Head of caudate nucleus (tissue), 42 donors: ENCODE measurements at regions not wholly inside any gene's neighbourhood (a gene's known extent, or its start where the extent isn't known, plus 50 kb on each side); places are given as distances from the start of the nearest gene placed in this dataset.

Source experiments
- DNase-seq, 42 donors: peaks; one replicate each; pipeline versions ENCODE4 v3.0.0 to v3.0.0-alpha.2; 2020 to 2021; ENCODE audit warnings: mixed read lengths in 7 of 42
- intact Hi-C: fragments of 100-400 bp; cut with DNase I; formaldehyde crosslinking; loops from one replicate; pipeline ENCODE4 v1.15.0; 2022

GRCh38 chr4:110754716-110755115 is 131.8 kb upstream of the PITX2 start:
- intact Hi-C loops: no loop called here
- DNase-seq: no peak

- no peak for DNase-seq
- intact Hi-C loops: no loop called here
Observed at GRCh38 chr4:110769578-110769977, 146.7 kb upstream of the PITX2 start.

GRCh38 chr4:110770353-110770752 is 147.5 kb upstream of the PITX2 start:
- intact Hi-C loops: no loop called here
- DNase-seq: no peak

- intact Hi-C loops: no loop called here
- no peak for DNase-seq
Observed at GRCh38 chr4:110778521-110778920, 155.6 kb upstream of the PITX2 start.

- intact Hi-C loops: no loop called here
Observed at GRCh38 chr4:110780538-110780937, 157.7 kb upstream of the PITX2 start.

GRCh38 chr4:110781944-110782343 is 159.1 kb upstream of the PITX2 start:
- intact Hi-C loops: no loop called here
- no peak for DNase-seq

More at GRCh38 chr4:110780538-110780937, 157.7 kb upstream of the PITX2 start:
- DNase-seq: no peak

- intact Hi-C loops: no loop called here
Observed at GRCh38 chr4:110787109-110787508, 164.2 kb upstream of the PITX2 start.

GRCh38 chr4:110787707-110788106 is 164.8 kb upstream of the PITX2 start:
- intact Hi-C loops: no loop called here
- DNase-seq: no peak

More at GRCh38 chr4:110787109-110787508, 164.2 kb upstream of the PITX2 start:
- DNase-seq: no peak

GRCh38 chr4:110788302-110788701 is 165.4 kb upstream of the PITX2 start:
- intact Hi-C loops: no loop called here

GRCh38 chr4:110792036-110792435 is 169.2 kb upstream of the PITX2 start:
- DNase-seq: no peak
- intact Hi-C loops: no loop called here

More at GRCh38 chr4:110788302-110788701, 165.4 kb upstream of the PITX2 start:
- DNase-seq: no peak

GRCh38 chr4:110793381-110793801 is 170.5 kb upstream of the PITX2 start:
- DNase-seq: no peak
- intact Hi-C loops: no loop called here

GRCh38 chr4:110793890-110794554 is 171.1 kb upstream of the PITX2 start:
- intact Hi-C loops: no loop called here
- DNase-seq: no peak

GRCh38 chr4:110795971-110796370 is 173.1 kb upstream of the PITX2 start:
- intact Hi-C loops: no loop called here
- DNase-seq: no peak

GRCh38 chr4:110797486-110797885 is 174.6 kb upstream of the PITX2 start:
- intact Hi-C loops: no loop called here
- DNase-seq: no peak

GRCh38 chr4:110798687-110799086 is 175.8 kb upstream of the PITX2 start:
- no peak for DNase-seq
- intact Hi-C loops: no loop called here

- intact Hi-C loops: no loop called here
- DNase-seq: no peak
Observed at GRCh38 chr4:110799211-110799610, 176.3 kb upstream of the PITX2 start.

GRCh38 chr4:110801591-110801990 is 178.7 kb upstream of the PITX2 start:
- intact Hi-C loops: no loop called here
- DNase-seq: no peak

GRCh38 chr4:110808351-110808878 is 185.5 kb upstream of the PITX2 start:
- intact Hi-C loops: no loop called here
- DNase-seq: no peak

- intact Hi-C loops: no loop called here
- DNase-seq: no peak
Observed at GRCh38 chr4:110815950-110816349, 193.1 kb upstream of the PITX2 start.

- DNase-seq: no peak
- intact Hi-C loops: no loop called here
Observed at GRCh38 chr4:110816367-110816766, 193.5 kb upstream of the PITX2 start.

- intact Hi-C loops: no loop called here
- no peak for DNase-seq
Observed at GRCh38 chr4:110821186-110821585, 198.3 kb upstream of the PITX2 start.
